HK-2 (cell line): ENCODE measurements at regions not wholly inside any gene's neighbourhood (a gene's known extent, or its start where the extent isn't known, plus 50 kb on each side); places are given as distances from the start of the nearest gene placed in this dataset.
A peak's percentile ranks its signal among the peaks of the same experiment; 100 is the strongest.

Experiments used
- DNase-seq: peaks from one replicate; pipeline ENCODE4 v3.0.0-alpha.2; 2018; ENCODE audit not compliant: unreplicated experiment

GRCh38 chr1:59143811-59144210 lies 153.1 kb upstream of the FGGY start:
- DNase-seq, result peak; percentile 29

DNA sequence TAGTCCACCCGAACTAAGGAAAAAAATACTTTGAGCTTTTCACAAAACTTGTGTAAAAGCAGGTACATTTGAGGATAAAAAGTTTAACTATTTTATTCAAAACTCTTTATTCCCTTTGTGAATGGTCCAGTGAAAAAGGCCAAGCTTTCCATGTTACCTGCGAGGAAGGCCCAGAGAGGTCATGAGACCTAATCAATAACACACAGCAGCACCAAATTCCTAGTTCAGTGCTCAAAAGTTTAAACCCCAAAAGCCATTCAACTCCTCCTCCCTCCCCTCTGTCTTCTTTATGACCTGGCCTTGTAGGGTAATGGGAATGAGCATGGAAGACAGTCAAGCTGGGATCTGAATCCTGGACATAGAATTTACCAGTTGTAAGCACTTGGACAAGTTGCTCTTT lies 151.9 kb upstream of the FGGY start:
- no peak for DNase-seq

GRCh38 chr1:59146056-59146455 lies 150.8 kb upstream of the FGGY start:
- no peak for DNase-seq

GRCh38 chr1:59146651-59147358 lies 150.1 kb upstream of the FGGY start:
- peak; percentile 81 for DNase-seq

DNA sequence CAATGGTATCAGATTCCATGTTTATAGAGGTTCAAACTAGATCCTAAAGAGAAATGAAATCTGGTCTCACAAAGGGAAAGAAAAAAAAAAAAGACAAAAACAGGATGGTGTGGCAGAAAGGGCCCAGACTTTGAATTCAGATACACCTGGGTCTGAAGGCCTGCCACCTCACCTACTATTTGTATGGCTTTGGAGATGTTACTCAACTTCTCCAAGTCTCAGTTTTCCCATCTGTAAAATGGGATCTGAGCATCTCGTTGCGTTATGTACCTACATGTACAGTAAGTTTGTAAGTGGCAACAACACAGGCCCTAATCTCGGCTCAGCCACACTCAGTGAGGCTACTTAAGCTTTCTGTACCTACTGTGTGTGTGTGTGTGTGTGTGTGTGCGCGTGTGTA lies 147.5 kb upstream of the FGGY start:
- DNase-seq, result no peak

DNA sequence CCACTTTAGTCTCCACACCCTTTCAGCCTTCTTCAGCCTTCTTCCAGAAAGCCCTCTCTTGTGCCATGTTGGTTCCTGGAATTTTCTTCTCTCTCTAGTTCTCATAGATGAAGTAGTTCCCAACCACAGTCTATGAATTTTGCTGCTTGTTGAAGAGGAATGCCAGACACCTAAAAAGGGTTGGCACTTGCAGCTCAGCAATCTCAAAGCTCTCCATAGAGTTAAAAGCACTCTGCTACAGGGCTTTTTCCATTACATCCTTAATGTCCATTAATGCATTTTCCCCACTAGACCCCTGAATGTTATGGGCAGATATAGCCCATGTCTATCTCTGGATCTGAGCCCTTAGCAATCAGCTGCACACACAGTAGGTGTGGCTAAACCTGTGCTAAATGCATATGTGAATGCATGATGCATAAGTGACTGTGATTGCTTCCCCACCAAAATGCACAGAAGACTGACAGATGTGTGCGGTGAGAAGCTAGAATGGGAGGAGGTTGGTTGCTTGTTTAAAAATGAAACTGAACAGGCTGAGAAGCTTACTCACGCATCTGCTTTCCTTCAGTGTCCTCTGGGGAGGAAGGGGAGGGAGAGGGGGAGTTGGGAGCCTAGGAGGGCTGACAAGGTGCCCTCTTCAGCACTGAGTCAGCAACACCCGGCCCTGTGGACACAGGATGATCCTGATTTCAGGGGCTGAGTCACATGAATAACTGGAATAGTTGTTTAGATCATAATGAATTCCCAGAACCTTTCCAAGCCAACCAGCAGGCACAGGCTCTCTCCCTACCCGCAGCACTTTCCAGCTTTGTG lies 146.1 kb upstream of the FGGY start:
- DNase-seq, result peak; percentile 86

DNA sequence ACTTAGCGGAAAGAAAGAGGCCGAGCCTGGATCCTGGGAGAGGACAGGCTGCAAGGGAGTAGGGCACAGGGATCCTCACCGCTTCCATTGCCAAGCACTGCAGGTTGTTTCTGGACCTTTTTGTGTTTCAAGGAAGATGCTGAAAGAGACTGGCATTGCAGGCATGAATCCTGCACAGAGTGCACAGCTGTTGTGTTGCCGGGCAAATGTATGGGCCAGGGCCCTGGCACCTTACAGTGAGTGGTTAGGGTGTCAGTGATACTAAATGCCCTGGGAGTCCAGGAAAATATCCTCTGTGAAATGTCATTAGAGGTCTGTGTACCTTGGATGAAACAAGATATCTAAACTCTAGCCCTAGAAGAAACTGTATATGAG lies 145.5 kb upstream of the FGGY start:
- DNase-seq, result no peak

DNA sequence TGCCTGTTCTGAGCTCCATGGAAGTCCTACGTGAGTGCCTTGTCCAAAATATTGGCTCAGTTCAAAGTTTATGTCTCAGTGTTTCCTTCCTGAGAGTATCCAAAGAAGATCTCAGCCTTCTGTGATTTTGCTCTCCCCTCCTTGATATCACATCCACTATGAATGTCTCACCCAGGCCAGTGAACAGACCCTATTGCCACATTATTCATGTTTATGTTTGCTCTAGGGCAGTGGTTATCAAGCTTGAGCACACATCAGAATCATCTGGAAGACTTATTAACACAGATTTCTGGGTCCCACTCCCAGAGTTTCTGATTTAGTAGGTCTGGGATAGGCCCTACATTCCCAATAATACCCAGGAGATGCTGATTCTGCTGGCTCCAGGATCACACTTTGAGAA lies 145.0 kb upstream of the FGGY start:
- no peak for DNase-seq

DNA sequence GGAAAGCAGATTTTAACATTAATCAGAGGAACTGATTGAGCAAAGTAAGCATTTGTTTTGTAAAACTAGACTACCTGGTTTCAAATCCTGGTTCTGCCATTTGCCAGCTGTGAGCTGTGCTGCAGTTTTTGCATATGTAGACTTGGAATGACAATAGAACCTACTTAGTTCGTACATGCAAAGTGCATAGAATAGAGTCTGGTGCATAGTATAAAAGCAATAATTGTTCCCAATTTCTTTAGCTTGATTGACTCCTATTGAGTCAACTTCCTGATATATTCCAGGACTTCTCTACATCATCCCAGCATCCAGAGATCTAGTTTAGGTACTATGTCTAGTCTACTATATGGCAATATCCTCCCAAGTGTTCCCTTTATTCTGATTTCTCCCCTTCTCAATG lies 144.4 kb upstream of the FGGY start:
- DNase-seq, result no peak

DNA sequence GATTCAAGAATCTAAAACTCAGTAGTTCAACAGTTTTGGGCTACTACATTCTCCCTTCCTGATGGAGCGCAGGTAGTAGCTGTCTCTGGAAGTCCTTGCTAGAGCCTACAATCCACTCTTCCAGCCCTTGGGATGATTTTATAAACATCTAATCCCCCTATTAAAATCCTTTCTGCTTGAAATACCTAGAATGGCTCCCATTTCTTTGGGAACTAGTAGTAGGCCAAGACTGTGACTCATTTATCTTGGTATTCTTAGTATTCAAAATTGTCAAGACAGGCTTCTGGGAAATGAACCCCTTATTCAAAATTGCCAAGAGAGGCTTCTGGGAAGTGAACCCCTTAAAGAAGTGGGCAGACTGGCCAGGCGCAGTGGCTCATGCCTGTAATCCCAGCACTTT lies 142.5 kb upstream of the FGGY start:
- DNase-seq, result no peak

GRCh38 chr1:59155351-59155750 lies 141.5 kb upstream of the FGGY start:
- DNase-seq, result no peak

GRCh38 chr1:59156051-59156450 lies 140.8 kb upstream of the FGGY start:
- no peak for DNase-seq

GRCh38 chr1:59156526-59157199 lies 140.2 kb upstream of the FGGY start:
- DNase-seq, result no peak

DNA sequence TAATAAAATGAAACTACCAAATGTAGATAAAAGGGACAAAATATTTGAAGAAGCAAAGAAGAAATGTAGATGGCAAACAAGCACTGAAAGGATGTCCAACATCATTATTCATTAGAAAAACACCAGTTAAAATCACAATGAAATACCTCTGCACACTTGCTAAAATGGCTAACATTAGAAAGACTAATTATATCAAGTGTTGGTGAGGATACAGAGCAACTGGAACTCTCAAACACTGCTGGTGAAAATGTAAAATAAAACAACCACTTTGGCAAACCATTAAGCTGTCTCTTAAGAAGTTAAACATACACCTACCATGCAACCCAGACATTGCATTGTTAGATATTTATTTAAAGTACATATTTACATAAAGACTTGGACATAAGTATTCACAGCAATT lies 138.6 kb upstream of the FGGY start:
- no peak for DNase-seq

DNA sequence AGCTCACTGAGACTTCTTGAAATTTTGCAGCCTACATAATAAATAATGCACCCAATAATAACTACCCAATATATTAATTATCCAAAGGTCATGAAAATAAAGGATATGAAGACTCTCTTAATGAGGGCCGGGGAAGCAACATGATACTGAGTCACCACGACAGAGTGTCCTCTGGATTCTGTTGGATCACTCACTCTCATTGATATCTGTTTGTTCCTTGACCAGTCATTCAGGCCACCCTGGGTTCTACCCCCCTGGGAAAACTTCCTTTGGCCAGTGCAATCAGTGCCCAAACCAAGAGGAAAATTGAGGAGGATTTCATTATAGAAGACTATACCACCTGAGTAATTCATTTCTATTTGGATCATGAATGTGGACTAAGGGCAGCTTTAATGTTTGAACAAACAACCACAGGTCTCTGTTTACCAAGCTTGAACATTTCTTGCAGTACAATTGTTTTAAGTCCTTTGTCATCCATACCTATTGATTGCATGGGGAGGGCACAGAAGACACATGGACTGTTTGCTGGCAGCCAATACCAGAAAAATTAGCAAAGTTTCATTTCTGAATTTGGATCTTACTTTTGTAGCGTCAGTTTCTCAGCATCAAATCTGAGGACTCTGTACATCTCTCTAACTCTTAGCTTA lies 137.2 kb upstream of the FGGY start:
- no peak for DNase-seq

DNA sequence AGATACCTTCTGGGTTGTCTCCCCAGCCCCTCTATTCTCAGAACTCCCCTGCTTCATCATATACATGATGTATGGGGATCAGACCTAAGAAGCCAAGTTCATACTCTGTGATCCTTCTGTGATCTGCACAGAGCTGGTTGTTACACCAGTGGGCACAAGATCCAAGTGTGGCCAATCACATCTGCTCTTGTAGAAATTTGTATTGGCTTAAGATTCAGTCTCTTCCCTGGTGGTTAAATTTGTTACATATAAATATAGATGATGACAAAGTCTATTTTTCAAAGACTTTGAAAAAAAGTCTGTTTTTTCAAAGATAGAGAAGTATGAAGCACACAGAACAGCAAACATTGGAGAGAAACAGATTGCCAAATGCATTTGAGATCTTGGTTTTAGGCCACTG lies 135.8 kb upstream of the FGGY start:
- no peak for DNase-seq

DNA sequence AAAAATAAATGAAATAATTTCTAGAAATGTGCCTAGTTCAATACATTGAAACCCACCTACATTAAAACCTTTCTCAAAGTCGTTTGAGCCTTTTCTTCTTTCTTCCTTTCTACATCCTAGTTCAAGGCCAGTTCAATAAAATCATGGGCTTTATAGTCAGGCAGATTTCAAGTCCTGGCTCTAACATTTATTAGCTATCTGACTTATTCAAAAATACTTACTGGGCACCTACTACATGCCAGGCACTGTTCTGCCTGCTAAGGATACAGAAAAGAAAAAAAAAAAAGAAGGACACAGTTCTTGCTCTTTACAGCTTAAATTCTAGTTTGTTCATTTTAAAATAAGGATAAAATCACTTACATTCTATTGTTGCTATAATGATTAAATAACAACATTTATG lies 134.2 kb upstream of the FGGY start:
- no peak for DNase-seq

- no peak for DNase-seq
Measured at GRCh38 chr1:59163268-59164092, 133.4 kb upstream of the FGGY start.

DNA sequence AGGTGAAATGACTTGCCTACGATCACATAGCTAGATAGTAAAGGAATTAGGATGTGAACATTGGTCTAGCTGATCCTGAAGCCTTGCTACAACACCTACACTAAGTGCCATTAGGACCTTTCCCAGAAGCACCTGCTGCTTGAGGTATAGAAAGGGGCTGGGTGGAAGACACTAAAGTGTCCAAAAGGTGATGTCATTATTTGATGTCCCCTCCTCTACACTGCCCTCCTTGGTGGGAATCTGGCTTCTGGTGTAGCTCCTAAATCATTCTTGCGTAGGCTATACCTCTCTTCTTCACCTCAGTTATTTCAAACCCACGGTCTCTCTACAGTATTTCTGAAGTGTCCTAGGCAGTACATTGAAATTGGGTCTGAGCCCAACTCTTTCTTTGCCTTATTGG lies 132.5 kb upstream of the FGGY start:
- no peak for DNase-seq

GRCh38 chr1:59165353-59165752 lies 131.5 kb upstream of the FGGY start:
- no peak for DNase-seq

DNA sequence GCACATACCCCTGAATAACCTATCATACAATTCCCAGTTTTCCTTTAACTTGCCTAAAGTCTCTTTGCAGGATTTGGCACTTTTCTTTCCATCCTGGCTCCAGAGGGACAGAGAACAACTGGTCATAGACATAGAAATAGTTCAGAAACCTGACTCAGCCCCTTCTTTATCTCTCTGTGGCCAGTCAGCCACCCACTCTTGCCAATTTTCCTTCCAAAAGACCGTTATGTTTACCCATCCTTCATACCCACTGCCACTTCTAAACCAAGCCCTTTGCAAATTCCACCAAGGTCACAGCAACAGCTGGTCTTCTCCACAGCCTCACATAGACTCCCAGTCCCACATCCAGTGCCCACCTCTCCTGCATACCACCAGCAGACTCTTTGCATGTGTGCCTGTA lies 127.2 kb upstream of the FGGY start:
- no peak for DNase-seq

GRCh38 chr1:59170659-59171058 lies 126.2 kb upstream of the FGGY start:
- DNase-seq, result no peak
